A172 (cell line): ENCODE measurements at regions not wholly inside any gene's neighbourhood (a gene's known extent, or its start where the extent isn't known, plus 50 kb on each side); places are given as distances from the start of the nearest gene placed in this dataset.
"Not testable (repeated sequence)": the region's sequence is repeated elsewhere in the genome, so short reads cannot be mapped to it uniquely, and the experiment has no call there.

ENCODE experiments used
- DNase-seq: peaks from one replicate; pipeline ENCODE4 v3.0.0-alpha.2; 2015; ENCODE audit warnings: low spot score

DNA sequence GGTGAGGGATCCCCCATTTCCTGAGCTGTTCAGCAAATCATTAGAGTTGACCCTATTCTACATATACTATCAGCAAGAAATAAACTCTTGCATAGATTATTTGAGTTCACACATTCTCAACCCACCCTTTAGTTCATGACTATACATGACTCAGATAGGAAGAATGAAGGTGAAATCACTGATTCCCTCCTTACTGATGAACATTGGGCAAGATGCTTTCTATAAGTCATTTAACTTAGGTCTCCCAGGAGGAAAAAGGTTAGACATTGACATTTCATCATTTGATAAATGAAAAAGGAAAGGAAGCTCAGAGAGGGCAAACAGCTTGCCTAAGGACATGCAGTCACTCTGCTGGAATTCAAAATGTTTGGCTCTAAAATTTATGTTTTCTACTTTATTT, 408.0 kb downstream of the TMEM182 start:
- no peak for DNase-seq

GRCh38 chr2:103172821-103173220, 411.0 kb downstream of the TMEM182 start:
- DNase-seq, result no peak

GRCh38 chr2:103174711-103175110, 412.9 kb downstream of the TMEM182 start:
- DNase-seq, result no peak

DNA sequence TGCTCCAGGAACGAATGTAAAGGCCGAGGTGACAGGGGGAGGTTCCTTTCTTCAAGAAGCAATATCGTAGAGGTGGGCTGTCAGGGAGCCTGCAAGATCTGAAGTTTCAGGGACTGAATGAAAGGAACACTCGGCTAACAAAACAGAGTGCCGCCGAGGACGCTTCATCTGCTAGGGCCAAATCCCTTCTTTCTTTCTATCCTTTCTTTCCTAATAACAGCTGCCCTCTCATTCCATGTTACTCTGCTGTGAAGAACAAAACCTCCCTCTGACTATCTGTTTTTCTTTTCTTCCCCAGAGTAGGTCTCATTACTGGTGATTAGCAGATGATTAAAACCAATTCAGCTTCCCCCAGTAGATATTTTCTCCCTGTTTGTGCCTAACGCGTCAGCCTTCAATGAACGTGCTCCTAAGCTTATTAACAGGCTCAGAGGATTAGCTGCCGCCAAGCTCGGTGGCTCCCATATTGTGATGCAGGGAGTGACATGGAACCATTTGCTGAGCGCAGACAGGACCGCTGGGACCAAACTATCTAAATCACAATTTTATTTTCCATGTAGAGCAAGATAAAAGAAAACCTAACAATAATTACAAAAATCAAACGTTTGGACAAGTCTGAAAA, 414.6 kb downstream of the TMEM182 start:
- no peak for DNase-seq

GRCh38 chr2:103179798-103180197, 418.0 kb downstream of the TMEM182 start:
- DNase-seq, result no peak

DNA sequence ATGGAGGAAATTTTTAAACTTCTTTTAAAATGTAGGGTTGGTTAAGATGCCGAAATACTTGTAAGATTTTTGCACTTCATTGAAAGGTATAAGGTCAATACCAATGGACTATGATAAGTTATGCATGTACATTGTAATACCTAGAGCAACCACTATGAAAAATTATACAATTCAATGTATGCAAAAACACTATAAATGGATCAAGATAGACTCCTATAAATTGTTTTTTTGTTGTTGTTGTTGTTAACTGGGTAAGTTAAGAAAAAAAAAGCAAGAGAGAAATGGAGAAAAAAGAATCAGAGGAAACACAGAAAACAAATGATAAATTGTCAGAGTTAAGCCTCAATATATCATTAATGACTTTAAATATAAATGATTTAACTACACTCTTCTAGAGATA, 421.2 kb downstream of the TMEM182 start:
- DNase-seq, result no peak

DNA sequence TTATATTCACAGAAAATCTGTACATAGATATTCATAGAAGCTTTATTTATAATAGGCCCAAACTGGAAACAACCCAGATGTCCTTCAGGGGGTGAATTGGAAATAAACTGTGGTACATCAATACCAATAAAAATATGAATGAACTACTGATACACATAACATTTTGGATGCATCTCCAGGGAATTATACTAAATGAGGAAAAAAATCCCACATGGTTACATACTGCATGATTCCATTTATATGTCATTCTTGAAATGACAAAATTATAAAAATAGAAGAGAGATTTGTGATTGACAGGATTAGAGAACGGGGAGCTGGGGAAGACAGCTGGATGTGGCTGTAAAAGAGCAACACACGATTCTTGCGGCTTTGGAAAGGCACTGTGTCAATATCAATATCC, 435.0 kb downstream of the TMEM182 start:
- no peak for DNase-seq

DNA sequence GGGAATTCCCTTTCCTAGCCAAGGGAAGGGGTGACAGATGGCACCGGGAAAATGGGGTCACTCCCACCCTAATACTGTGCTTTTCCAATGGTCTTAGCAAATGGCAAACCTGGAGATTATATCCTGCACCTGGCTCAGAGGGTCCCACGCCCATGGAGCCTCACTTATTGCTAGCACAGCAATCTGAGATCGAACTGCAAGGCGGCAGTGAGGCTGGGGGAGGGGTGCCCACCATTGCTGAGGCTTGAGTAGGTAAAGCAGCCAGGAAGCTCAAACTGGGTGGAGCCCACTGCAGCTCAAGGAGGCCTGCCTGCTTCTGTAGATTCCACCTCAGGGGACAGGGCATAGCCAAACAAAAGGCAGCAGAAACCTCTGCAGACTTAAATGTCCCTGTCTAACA, 438.9 kb downstream of the TMEM182 start:
- DNase-seq, result not testable (repeated sequence)

GRCh38 chr2:103208916-103209315, 447.1 kb downstream of the TMEM182 start:
- no peak for DNase-seq

- no peak for DNase-seq
Observed at GRCh38 chr2:103213028-103213542, 451.3 kb downstream of the TMEM182 start.

DNA sequence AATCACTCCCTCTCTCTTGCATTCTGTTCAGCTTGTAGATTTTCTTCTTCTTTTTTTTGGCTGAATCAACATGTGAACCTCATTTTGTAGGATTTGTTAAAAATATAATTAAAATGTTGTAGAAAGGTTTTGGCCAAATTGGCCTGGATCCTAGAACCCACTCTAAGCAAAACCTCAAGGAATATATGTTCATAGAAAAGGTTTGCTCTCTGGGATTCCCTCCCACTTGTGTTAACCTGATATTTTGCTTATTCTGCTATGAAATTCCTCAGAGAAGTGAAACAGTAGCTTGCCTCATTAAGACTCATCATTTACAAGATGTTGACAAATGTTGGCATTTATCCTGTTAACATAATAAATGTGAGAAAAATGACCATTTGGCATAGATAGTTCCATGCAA, 456.7 kb downstream of the TMEM182 start:
- no peak for DNase-seq

DNA sequence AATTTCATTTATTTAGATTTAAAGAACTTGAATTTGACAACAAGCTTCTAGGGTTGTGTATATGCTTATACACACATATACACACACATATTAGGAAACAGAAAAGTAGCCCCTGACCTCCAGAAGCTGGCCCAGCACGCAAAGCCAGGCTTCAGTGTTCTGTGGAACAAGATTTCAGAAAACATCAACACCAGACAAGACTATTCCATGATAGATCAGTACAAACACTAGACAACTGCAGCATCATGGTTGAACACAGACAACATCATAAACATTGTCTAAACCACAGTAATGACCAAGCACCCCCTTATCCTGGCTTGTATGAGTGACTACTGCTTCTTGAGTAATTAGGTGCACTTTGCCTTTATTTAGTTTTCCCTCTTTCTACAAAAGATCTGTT, 457.6 kb downstream of the TMEM182 start:
- no peak for DNase-seq

- no peak for DNase-seq
Observed at GRCh38 chr2:103222969-103223368, 461.1 kb downstream of the TMEM182 start.

DNA sequence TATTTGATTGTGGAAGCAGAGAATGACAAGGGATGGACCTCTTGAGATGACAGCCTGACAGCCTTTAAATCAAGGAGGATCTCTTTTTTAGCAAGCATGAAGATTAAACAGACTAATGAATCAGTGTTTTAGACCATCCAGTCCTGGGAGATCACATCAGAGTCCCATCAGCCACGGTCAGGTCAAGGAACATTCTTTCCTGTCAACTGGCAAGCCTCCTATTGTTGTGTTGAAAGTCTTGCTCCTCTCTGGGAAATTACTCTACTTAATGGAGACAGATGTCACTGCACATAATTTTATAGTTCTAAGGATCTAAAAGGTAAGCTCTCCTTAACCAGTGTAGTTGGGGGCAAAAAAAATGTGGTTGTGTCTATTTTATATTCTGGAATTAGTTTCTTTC, 469.0 kb downstream of the TMEM182 start:
- DNase-seq, result no peak

GRCh38 chr2:103232865-103233264, 471.0 kb downstream of the TMEM182 start:
- no peak for DNase-seq

DNA sequence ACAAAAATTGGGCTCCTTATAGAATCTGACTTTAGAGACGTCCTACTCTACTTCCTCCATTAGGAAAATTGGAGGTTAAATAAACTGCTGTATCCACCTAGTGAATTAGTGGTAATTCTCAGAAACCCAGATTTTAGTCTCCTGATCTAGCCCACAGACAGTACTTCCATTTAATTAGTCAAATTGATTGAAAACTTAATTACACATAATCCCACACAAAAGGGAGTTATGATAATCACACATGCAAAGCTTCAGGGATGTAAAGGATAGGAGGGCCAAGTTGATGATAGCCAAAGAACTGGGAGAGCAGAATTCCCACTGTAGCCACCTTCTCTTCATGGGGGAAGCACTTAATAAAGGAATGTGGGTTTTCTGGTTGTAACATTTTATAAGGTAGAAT, 471.9 kb downstream of the TMEM182 start:
- DNase-seq, result no peak

DNA sequence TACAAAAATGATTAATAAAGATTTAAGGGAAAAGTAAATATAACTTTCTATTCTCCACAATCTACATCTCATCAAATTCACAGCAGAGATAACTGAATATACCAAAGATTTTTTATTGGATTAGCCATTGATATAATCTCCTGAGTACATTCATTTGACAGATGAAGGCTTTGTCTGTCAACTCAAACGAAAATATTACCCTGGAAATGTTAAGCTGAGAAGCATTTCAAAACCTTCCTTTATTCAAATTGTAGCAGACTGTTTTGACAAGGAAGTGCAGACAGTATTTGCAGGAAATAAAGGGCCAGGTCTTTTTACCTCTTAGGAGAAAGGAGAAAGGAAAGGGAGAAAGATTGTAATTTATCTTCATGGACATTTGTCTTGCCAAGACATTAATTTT, 473.5 kb downstream of the TMEM182 start:
- DNase-seq, result no peak

- no peak for DNase-seq
Observed at GRCh38 chr2:103249462-103249861, 487.6 kb downstream of the TMEM182 start.

GRCh38 chr2:103252781-103253180, 490.9 kb downstream of the TMEM182 start:
- no peak for DNase-seq

- DNase-seq, result no peak
Observed at GRCh38 chr2:103254611-103255010, 492.8 kb downstream of the TMEM182 start.

DNA sequence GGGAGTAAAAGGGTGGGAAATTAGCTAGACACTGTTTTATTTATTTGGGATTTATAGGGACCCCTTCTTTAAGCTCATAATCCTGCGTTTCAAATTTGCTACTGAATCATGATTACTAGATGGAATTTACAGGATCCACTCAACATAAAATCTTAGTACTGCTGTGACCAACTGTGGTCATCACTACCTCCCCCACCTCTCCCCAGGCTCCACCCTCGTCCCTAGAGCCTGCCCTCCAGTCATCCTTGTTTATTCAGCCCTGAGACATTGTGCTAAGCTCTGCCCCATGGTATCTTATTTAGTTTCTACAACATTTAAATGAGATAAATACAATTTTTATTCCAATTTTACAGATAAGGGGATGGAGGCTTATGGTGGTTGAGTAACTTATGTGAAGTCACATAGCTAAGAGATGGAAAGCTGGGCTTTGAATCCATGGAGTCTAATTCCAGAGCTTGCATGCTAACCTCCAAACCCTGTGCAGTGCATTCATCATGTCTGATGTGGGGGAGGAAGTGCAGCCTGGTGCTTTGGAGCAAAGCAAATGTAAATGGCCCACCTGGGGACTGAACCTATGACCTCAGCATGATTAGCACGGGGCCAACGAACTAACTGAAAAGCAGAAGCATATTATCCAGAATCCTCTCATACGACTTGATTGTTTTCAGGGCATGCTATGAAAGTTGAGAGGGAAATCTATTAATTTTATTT, 502.4 kb downstream of the TMEM182 start:
- no peak for DNase-seq

DNA sequence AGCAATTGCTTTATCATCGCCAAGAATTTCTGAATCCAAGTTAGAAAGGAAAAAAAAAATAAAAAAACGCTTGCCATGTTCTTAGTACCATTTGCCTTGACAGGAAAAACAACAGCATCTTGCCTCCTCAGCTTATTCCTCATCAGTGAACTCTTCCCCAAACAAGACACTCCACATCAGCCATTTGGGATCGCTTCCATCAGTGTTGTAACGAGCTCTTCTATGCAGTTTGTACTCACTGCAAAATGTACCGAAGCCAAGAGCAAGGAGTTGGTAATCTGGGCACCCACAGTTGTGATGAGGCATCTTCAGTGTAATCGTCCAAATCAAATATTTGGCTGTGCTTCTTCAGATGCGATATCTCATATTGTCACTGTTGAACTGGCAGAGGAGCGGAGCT, 503.7 kb downstream of the TMEM182 start:
- no peak for DNase-seq

DNA sequence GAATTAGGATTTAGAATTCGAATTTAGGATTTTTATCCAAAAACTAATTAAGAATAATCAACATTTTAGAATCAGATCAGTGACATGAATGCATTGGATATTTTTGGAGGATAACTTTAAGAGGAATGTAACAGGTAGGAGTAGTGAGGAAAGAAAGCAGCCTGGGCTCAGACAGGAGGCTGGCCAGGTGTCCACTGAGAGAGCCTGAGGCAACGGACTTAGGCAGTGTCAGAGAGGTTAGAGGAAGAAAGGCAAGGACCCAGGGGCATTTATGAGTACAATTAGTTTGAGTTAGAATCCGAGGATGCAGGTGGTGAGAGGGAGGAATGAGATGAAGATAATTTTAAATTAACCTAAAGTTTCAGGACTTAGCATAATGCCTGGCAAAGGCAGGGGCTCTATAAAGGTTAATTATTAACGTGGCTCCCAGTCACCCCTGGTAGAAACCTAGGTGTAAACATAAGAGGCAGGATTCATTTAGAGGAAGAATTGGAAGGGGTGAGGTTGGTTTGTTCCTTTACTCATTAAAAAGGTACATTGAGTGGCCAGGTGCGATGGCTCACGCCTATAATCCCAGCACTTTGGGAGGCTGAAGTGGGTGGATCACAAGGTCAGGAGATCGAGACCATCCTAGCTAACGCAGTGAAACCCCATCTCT, 507.1 kb downstream of the TMEM182 start:
- no peak for DNase-seq
